ENCODE measurements at regions not wholly inside any gene's neighbourhood (a gene's known extent, or its start where the extent isn't known, plus 50 kb on each side); places are given as distances from the start of the nearest gene placed in this dataset.

DNA sequence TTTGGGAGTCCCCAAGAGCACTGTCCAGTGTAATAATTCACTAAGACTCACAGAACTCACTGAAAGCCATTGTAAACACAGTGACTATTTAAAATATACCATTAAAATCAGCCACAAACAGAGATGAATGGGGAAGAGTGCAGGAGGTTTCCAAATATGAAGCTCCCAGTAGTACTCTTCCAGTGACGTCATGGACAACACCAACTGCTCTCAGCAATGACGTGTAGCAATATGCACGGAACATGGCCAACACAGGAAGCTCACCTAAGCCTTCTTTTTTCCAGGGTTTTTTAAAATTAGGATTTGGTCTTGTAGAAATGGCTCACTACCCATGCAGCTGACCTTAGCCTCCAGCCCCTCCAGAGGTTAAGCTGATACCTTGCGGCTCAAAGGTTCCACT, 1224.1 kb upstream of the CADM2 start:
- no peak overlapping the region for H3K27ac ChIP-seq
- no peaks in the 10 kb centered on the region for H3K4me1 ChIP-seq
- WGBS, 2 donors (ENCODE audit: low coverage in 1 of 2): 75 to 86% methylated on average over 4 of the region's 4 CpGs
- in situ Hi-C loops (cut with MboI; ENCODE audit: low pct_ligation_motif_present in 1 of 4, low pct_unique_long_range_greater_than_20kb in 1 of 4, low sequenced_read_pairs in 3 of 4): no loop called here
- peaks cover 0 to 8% of the 10 kb centered on the region in 2 donors for H3K9me3 ChIP-seq
- intact Hi-C loops (cut with DNase I; ENCODE audit: low total_unique reads): no loop called here
- no peaks in the 10 kb centered on the region for H3K27me3 ChIP-seq
- no peak for DNase-seq
- no peak overlapping the region for H3K4me3 ChIP-seq
- TF ChIP-seq, protein P1, sequence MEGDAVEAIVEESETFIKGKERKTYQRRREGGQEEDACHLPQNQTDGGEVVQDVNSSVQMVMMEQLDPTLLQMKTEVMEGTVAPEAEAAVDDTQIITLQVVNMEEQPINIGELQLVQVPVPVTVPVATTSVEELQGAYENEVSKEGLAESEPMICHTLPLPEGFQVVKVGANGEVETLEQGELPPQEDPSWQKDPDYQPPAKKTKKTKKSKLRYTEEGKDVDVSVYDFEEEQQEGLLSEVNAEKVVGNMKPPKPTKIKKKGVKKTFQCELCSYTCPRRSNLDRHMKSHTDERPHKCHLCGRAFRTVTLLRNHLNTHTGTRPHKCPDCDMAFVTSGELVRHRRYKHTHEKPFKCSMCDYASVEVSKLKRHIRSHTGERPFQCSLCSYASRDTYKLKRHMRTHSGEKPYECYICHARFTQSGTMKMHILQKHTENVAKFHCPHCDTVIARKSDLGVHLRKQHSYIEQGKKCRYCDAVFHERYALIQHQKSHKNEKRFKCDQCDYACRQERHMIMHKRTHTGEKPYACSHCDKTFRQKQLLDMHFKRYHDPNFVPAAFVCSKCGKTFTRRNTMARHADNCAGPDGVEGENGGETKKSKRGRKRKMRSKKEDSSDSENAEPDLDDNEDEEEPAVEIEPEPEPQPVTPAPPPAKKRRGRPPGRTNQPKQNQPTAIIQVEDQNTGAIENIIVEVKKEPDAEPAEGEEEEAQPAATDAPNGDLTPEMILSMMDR (IDR thresholded peaks at IDR 0.05): no peak
- TF ChIP-seq POLR2AphosphoS5 (IDR thresholded peaks at IDR 0.05) (no peak), POLR2A (IDR thresholded peaks at IDR 0.05) (no peak), EP300 (IDR thresholded peaks at IDR 0.05; ENCODE audit: low read depth) (no peak)
- no peaks in the 10 kb centered on the region for H3K36me3 ChIP-seq

DNA sequence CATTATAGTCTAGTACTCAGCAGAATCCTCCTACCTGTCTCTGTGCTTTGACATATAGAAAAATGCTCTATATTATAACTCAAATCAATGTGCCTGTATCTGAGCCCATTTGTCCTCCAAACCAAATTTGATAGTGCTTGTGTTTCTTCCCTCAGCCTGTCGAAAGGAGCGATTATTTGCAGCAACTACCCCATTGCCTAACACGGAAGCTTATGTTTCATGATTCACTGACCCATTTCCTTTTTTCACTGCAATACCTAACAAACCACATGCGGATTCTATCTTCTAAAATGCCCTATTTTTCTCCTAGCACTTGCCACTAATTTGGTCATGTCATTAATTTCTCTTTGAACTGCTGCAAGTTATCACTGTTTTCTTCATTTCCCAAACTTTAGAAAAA, 1220.6 kb upstream of the CADM2 start:
- 60 to 70% methylated on average over 2 to 4 of the region's 4 CpGs for WGBS, 2 donors (ENCODE audit: low coverage in 1 of 2)
- Histone ChIP-seq H3K36me3 (no peaks in the 10 kb centered on the region), H3K9me3 (no peaks in the 10 kb centered on the region), H3K27me3 (no peaks in the 10 kb centered on the region), H3K4me1 (no peaks in the 10 kb centered on the region), H3K27ac (no peak overlapping the region), H3K4me3 (no peak overlapping the region)
- no peak for DNase-seq
- in situ Hi-C loops (cut with MboI; ENCODE audit: low pct_ligation_motif_present in 1 of 4, low pct_unique_long_range_greater_than_20kb in 1 of 4, low sequenced_read_pairs in 3 of 4): no loop called here
- intact Hi-C loops (cut with DNase I; ENCODE audit: low total_unique reads): no loop called here
- TF ChIP-seq POLR2AphosphoS5 (IDR thresholded peaks at IDR 0.05) (no peak), POLR2A (IDR thresholded peaks at IDR 0.05) (no peak), EP300 (IDR thresholded peaks at IDR 0.05; ENCODE audit: low read depth) (no peak)
- TF ChIP-seq, protein P1 (IDR thresholded peaks at IDR 0.05): no peak

DNA sequence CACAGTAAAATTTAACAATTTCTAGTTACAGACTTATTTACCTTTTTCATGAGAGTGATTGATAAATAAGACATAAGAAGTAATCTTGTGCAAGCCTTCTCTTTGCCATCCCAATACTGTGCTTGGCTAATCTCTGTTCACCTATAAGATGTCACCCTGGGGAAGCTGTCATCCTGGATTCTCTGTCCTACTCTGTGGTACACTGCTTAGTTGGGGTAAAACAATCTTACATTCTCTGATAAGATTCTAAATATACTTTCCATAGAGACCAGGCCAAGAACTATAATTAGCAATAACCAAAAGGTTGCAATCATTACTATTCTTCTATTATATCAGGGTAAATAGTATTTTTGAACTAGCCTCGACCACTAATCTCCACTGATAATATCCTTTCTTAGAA, 1218.3 kb upstream of the CADM2 start:
- no peaks in the 10 kb centered on the region for H3K9me3 ChIP-seq
- TF ChIP-seq POLR2A (IDR thresholded peaks at IDR 0.05) (no peak), EP300 (IDR thresholded peaks at IDR 0.05; ENCODE audit: low read depth) (no peak)
- DNase-seq: no peak
- in situ Hi-C loops (cut with MboI; ENCODE audit: low pct_ligation_motif_present in 1 of 4, low pct_unique_long_range_greater_than_20kb in 1 of 4, low sequenced_read_pairs in 3 of 4) (no loop called here), intact Hi-C loops (cut with DNase I; ENCODE audit: low total_unique reads) (no loop called here)
- no peaks in the 10 kb centered on the region for H3K27me3 ChIP-seq
- H3K4me3 ChIP-seq: no peak overlapping the region
- no peaks in the 10 kb centered on the region for H3K4me1 ChIP-seq
- WGBS, 2 donors (ENCODE audit: low coverage in 1 of 2): 43 to 47% methylated on average over 1 of the region's 1 CpG
- no peak overlapping the region for H3K27ac ChIP-seq
- no peaks in the 10 kb centered on the region for H3K36me3 ChIP-seq

DNA sequence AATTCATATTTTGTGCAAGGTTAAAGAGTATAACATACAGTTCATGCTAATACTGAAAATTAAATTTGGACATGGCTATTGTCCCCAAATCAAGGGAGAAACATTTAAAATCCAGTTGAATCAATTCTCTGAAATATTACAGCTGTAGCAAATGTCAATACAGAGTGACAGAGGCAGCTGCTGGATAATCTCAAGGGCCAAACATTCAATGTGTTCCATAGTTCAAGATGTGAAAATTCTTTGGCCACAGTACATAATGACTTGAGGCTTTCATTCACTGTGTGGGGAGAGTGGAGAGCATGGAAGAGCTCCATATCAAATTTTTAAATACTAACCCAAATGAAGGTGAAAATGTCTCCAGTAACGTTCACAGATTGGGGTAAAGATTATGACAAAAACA, 1192.8 kb upstream of the CADM2 start:
- in situ Hi-C loops (cut with MboI; ENCODE audit: low pct_ligation_motif_present in 1 of 4, low pct_unique_long_range_greater_than_20kb in 1 of 4, low sequenced_read_pairs in 3 of 4) (no loop called here), intact Hi-C loops (cut with DNase I; ENCODE audit: low total_unique reads) (no loop called here)
- no peak for TF ChIP-seq POLR2A (IDR thresholded peaks at IDR 0.05)
- no peak for TF ChIP-seq POLR2AphosphoS5 (IDR thresholded peaks at IDR 0.05)
- TF ChIP-seq, protein P1 (IDR thresholded peaks at IDR 0.05): no peak
- TF ChIP-seq EP300 (IDR thresholded peaks at IDR 0.05; ENCODE audit: low read depth): no peak
- no peaks in the 10 kb centered on the region for H3K4me1 ChIP-seq
- no peak overlapping the region for H3K4me3 ChIP-seq
- no peak for DNase-seq
- no peaks in the 10 kb centered on the region for H3K27me3 ChIP-seq
- no peaks in the 10 kb centered on the region for H3K36me3 ChIP-seq
- H3K9me3 ChIP-seq: peaks cover 0 to 12% of the 10 kb centered on the region in 2 donors
- 70 to 73% methylated on average over 1 of the region's 1 CpG for WGBS, 2 donors (ENCODE audit: low coverage in 1 of 2)
- no peak overlapping the region for H3K27ac ChIP-seq

All from transverse colon (tissue), 4 donors.